ENCODE measurements at regions not wholly inside any gene's neighbourhood (a gene's known extent, or its start where the extent isn't known, plus 50 kb on each side); places are given as distances from the start of the nearest gene placed in this dataset.

GRCh38 chr10:85008488-85009184 is 680.2 kb downstream of the CCSER2 start:
- POLR2A ChIA-PET: no interaction called here
- no peaks in the 10 kb centered on the region for H3K27me3 ChIP-seq (ENCODE audit: control insufficient read depth in 2 of 2, insufficient read depth in 2 of 2, low read length in 2 of 2)
- no peak for FAIRE-seq
- H3K9me1 ChIP-seq (ENCODE audit: control insufficient read depth, insufficient read depth, low read length): no peaks in the 10 kb centered on the region
- no peaks in the 10 kb centered on the region for H3K36me3 ChIP-seq (ENCODE audit: control insufficient read depth, insufficient read depth, low read length)
- 0 out of 2 replicates have a peak, but pooled peaks cover 2% of the 10 kb centered on the region for H3K9me3 ChIP-seq (replicated peaks; ENCODE audit: control insufficient read depth, insufficient read depth, low read depth, low read length)
- TF ChIP-seq BRCA1 (IDR thresholded peaks at IDR 0.05) (no peak), BRCA1 (CRISPR knock-in tag; IDR thresholded peaks at IDR 0.05) (no peak), THAP12 (CRISPR knock-in tag; IDR thresholded peaks at IDR 0.05) (no peak), BRD4 (IDR thresholded peaks at IDR 0.05) (no peak), HMBOX1 (IDR thresholded peaks at IDR 0.05) (no peak), MTA1 (IDR thresholded peaks at IDR 0.05; ENCODE audit: borderline replicate concordance) (no peak), ZKSCAN3 (CRISPR knock-in tag; IDR thresholded peaks at IDR 0.05) (no peak), TARDBP (IDR thresholded peaks at IDR 0.05) (no peak), ARID2 (IDR thresholded peaks at IDR 0.05) (no peak), ZNF133 (CRISPR knock-in tag; IDR thresholded peaks at IDR 0.05) (no peak), POLR3G (IDR thresholded peaks at IDR 0.05; ENCODE audit: extremely low read depth, insufficient read length, insufficient replicate concordance) (no peak), USF2 (CRISPR knock-in tag; IDR thresholded peaks at IDR 0.05) (no peak), RNF2 (IDR thresholded peaks at IDR 0.05) (no peak), PHF8 (IDR thresholded peaks at IDR 0.05; ENCODE audit: borderline replicate concordance, low read length) (no peak), ETV5 (CRISPR knock-in tag; IDR thresholded peaks at IDR 0.05; ENCODE audit: low read depth) (no peak), ZNF76 (CRISPR knock-in tag; IDR thresholded peaks at IDR 0.05; ENCODE audit: borderline replicate concordance) (no peak), RBM15 (IDR thresholded peaks at IDR 0.05; ENCODE audit: insufficient read depth, low read length) (no peak), STAG1 (CRISPR knock-in tag; IDR thresholded peaks at IDR 0.05; ENCODE audit: borderline replicate concordance) (no peak), MED1 (CRISPR knock-in tag; IDR thresholded peaks at IDR 0.05; ENCODE audit: borderline replicate concordance) (no peak)
- no peaks in the 10 kb centered on the region for H4K20me1 ChIP-seq (replicated peaks; ENCODE audit: control insufficient read depth, insufficient read depth, low read length)
- CTCF ChIA-PET (ENCODE audit: low intra/inter-chr PET ratio): interaction anchor here (0.6 kb wide), 1 partner anchor 331 kb away, joined by 3 read pairs; no protein-coding TSS in a partner anchor
- in situ Hi-C loops (cut with MboI) (no loop called here), intact Hi-C loops (cut with micrococcal nuclease) (no loop called here)
- no peaks in the 10 kb centered on the region for H3K4me1 ChIP-seq (replicated peaks in 1 of 2; ENCODE audit: control insufficient read depth in 2 of 2, insufficient read depth in 2 of 2, low read length in 2 of 2)
- BruUV-seq (replicated peaks): no TSS peak
- H3K27ac ChIP-seq (ENCODE audit: extremely low read depth, low read depth, low read length): no peak overlapping the region
- H3K9ac ChIP-seq (ENCODE audit: insufficient read depth in 1 of 2, low read depth in 2 of 2, low read length in 2 of 2): no peak overlapping the region
- no peak overlapping the region for H3K4me3 ChIP-seq
- no peak for ATAC-seq
- no peak for DNase-seq (ENCODE audit: extremely low read depth in 1 of 4, low spot score in 3 of 4)
- H3K79me2 ChIP-seq (ENCODE audit: control insufficient read depth, insufficient read depth, low read length): no peaks in the 10 kb centered on the region
- 0% methylated on average over 6 of the region's 6 CpGs for WGBS (ENCODE audit: insufficient coverage, low coverage, missing lambda C conversion rate)
- no peak overlapping the region for H3K4me2 ChIP-seq (ENCODE audit: insufficient read depth, low read length)
- H2AFZ ChIP-seq (ENCODE audit: low read depth, low read length): no peak overlapping the region

Measured in K562 (cell line).